Limb (tissue), 2 donors: ENCODE measurements at regions not wholly inside any gene's neighbourhood (a gene's known extent, or its start where the extent isn't known, plus 50 kb on each side); places are given as distances from the start of the nearest gene placed in this dataset.
"Not testable (repeated sequence)": the region's sequence is repeated elsewhere in the genome, so short reads cannot be mapped to it uniquely, and the experiment has no call there.

Experiments
- DNase-seq, 2 donors: peaks; one replicate each; pipeline ENCODE4 v3.0.0-alpha.2; 2016; ENCODE audit errors: extremely low spot score in 2 of 2

DNA sequence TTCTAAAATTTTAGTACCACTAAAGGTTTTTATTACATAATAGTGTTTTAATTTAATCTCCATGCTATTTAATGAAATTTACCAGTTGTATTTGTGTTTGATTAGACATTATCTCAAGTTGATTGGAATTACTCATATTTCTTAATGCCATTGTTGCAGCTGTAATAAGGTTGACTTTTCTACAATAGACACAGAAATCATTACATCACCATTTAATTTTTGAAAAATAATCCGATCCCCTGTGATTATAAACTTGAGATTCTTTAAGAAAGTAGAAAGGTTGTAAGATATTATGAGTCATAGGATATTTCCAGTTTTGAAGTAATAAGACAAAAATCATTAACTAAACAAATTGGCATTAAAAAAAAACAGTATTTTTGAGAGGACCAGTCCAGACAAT is 161.4 kb downstream of the PRL start:
- DNase-seq = no peak

DNA sequence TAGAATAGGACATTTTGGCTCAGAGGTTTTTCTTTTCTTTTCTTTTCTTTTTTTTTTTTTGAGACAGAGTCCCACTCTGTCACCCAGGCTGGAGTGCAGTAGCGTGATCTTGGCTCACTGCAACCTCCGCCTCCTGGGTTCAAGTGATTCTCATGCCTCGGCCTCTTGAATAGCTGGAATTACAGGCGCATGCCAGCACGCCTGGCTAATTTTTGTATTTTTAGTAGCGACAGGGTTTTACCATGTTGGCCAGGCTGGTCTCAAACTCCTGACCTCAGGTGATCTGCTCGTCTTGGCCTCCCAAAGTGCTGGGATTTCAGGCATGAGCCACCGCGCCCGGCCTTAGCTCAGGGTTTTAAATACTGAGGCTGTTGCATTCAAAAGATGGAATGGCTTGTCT is 156.1 kb downstream of the PRL start:
- DNase-seq = not testable (repeated sequence)

DNA sequence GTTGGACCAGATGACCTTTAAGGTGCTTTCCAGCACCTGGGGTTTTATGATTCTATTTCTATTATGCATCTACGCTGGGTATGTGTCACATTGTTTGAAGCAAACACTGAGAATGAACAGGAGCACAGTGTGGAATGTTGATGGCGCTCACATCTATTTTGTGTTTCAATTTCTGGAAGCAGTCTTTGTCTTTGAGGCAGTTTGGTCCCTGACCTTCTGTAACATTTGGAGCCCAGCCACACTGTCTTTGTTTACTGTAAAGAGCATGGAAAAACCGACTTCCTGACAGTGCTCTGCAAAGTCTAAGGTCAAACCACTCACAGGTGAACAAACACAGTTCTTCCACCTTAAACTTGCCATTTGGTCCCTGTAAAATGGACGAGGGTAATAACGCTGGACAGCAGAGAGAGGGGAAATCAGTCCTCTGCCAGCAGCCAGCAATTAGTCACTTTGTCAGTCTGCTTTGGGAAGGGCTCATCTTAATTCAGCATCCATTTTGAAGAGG is 155.5 kb downstream of the PRL start:
- DNase-seq = no peak

DNA sequence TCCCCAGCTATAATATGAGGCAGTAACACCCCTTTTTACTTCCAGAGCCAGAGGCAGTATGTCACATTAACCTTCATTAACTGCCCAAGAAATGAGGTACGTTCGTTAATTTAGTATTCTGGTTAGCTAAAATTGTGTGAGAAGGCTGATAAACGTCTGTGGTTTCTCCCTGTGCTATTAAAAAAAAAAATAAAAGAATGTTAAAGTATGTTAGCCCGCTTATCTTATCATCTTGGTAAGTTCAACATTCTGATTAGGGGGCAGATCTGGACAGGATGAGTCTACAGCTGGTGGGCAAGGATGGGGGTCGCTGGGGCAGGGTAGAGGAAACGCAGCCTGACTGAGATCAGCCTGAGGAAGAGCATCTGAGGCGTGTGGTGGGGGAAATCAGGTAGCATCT is 154.0 kb downstream of the PRL start:
- no peak for DNase-seq

DNA sequence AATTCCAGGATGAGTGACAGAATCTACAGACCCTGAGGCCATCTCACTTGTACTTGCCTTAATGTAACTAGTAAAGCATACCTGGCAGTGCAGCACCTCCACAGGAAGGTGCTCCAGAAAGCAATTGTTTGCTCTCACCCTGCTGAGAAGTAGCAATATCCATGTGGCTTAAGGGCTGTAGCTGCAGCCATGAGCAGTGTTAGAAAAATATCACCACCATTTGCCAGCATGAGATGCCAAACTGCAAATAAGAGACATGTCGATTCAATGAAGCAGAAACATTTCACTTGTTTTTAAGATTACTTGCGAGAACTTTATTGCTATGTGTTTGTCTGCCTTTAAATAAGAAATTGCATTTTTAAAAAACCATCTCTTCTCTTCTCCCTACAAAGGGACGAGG is 151.5 kb downstream of the PRL start:
- DNase-seq = no peak

DNA sequence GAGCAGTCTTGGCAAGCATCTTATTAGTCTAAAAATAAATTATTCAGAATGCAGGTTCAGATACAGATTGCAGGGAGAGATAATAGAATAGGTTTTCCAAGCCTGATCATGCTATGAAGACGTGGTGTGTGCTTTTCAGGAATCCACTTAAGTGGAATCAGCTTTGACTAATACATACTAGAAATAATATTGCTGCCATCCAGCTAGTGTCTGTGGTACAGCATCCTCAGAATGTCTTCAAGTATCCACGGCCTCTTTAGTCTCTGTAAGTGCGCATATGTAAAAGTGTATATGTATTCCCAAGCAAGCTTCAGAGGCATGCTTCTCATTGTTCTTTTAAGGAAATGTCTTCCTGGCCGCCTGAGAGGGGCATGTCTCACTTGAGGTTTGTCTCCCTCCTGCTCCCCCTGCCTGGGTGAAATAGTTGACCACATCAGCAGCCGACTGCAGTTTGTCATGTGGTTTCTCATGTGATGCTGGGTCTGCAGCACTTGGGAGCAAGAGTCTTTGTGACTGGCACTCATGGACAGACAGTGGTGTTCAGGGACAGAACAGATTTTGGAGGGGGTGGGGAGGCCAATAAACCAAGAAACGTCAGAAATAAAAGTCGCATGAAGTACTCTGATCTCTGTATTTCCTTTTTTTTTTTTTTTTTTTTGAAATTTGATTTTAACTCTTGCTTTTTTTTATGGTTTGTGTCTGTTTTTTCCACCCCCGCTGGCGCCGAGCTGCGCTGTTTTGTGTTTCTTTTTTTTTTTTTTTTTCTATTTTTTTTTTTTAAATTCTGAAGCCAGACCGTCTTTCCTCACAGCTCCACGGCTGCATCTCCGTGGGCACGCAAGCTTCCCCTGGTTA is 150.8 kb downstream of the PRL start:
- DNase-seq = peak; percentile 70 to 81

DNA sequence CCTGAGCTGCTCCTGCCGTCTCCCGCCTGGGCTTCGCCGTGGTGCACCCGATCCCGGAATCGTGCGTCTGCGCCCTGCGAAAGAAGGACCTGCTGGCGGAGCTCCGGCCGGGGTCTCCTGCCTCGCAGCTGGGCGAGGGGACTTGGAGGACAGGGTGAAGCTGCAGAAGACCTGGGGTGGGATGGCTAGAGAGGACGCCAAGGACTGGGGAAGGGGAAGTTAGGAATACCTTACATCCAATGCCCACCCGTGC is 150.2 kb downstream of the PRL start:
- peak in 1 of 2 donors; percentile 56 for DNase-seq

DNA sequence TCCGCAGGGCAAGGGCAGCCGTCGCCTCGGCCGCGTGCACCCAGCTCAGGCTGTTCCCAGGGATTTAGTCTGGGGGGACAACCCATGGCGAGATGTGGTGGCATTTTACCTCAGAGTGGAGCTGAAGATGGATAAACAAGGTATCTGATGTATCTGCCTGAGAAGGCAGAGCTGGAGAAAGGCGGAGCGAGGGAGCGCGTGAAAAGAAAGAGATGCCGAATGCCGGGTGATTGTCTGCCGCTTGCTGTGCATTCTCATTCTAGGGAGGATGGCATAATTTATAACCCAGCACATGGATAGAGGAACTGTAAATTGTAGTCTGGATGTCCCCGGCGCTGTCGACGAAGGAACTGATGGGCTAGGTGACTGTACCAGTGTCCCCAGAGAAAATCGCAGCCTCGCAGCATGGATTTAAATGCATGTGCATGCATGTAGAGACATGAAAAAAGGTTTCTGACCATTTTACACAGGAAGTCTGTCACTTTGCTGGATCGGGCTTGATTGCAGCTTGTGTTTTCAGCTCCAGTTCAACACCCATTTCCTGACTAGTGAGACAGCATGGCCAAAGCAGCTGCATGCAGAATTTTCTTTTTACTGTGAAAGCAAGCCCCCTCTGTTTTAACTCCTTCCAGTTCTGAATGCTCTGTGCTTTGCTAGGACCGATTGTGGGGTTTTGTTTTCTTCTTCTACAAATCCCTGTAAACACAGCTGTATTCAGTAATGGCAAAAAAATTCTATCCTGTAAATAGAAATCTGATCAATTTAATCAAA is 149.7 kb downstream of the PRL start:
- peak; percentile 63 to 73 for DNase-seq

DNA sequence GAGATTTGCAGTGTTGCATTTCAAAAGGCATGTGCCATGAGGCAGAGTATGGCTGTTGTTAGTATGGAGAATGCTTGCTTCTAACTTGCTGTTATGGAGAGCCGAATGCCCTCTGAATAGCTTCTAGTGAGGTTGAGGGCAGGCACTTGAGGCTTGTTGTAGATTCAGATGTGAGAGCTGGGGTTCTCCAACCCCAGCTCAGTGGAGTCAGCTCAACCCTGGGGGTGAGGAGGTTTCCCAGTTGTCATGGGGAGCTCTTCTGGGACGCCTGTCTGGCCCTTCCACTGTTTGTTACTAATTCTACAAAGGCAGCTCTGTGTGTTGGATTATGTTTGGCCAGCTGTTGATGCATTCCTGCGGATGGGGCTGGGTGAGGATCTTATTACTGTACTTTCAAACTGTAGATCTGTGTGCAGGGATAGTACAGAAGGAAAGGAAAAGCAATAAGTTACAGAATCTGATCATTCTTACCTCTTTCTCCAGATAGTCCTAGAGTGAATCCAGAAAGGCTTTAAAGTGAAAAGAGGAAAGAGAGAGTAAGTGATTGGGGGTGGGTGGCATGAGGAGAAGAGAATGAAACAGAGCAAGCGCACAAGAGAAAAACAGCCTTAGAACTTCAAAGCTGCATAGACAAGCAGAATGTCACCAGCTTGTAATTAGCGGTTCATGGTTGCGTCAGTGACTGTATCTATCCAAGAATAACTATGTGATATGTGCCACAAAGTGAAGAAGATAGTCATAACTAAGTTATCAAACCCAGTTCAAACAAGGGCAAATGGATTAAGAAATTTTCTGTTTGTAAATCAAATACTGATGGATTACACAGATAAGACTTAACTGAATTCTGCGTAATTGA is 148.7 kb downstream of the PRL start:
- DNase-seq = peak; percentile 82 to 90

DNA sequence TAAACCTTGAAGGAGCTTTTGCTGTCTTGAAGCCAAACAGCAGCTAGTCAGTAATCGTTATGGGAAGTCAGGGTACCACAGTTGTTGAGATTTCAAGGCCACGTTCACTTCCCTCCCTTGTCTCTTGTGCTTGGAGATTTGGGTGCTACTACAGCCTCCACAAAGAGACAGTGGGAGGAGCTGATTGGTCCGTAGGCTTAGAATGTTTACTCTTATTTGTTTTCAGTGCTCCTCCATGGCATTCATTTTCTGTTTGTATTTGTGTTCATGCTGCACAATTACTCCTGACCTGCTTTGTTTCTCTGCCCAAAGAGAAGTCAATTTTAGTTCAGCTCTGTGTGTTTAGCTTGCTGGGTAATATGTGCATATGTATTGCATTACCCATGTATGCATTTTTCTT is 147.7 kb downstream of the PRL start:
- peak; percentile 30 to 40 for DNase-seq

DNA sequence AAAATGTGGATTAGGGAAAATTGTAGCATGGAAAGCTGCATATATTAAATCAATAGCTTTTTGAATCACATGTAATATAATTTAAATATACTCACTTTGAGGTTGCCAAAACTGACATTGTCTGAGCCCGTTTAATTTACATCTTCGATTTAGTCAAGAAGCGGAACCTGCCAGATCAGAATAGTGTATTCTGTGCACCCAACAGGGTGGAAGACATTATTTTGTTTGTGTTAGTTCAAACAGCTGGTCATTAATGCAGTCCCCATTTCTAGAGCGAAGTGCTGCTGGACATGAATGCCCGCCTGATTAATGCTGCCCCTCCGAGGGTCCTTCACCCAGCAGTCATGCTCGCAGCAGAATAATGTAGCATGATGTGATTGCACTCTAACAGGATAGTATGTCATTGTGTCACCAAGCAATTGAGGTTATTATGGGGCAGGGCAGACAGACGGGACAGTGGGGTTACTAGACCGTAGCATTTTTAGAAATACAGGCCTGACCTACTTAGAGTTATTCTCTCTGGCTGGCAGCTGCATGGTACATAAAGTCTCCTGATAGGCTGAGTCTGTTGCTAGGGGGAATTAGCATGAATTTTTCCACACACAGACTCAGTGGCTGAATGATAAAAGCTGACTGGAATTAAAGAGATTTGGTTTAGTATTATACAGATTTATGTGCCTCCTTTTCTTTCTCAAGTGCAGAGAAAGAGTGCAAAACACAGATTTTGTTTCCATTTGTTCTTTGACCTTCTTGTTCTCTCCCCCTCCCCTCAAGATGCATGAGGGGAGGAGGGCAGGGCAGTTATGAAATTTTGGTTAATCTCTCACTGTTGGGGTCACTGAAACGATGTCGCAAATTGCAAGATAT is 147.1 kb downstream of the PRL start:
- DNase-seq = peak; percentile 59 to 76

DNA sequence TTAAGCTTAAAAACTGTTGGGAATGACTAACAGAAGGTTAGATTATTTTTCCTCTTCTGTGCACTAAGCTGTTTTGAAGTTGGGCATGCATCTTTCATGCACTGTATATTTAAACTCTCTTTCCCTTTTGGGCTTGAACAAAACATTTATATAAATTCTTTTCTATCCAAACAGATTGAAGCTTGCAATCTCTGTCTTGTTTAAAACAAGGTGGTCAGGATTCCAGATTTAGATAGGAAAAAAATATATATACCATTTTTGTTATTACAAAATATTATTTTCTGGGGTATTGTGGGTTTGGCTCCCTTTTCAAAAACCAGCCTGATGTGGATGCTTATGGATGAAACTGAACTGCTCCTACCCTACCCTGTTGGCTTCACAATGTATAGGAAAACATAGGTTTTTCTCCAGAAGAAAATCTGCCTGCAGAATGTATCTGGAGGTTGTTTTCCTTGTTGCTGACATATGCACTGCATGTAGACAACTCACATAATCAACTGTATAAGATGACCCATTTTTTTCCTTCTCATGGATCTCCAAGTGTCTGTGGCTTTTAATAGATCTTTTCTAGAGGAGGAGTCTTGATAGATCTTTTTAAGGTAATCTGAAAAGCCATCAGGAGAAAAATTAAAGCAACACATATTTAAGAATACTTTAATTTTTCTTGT is 146.3 kb downstream of the PRL start:
- DNase-seq = no peak

DNA sequence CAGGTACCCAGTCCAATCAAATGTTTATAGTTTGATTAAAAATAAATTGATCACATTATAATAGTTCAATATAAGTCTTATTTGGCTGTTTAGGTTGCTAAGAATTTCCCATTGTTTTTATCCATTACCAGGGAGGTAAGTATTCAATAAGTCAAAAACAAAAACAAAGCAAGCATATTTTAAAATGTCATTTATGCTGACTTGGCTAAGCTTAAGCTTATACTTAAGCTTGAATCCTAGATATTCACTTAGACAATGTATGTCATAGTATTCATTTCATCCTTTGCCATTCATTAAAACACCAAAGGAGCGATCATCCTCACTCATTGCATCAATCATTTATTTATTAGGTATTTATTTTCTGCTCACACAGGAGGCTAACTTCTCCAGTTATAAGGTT is 144.9 kb downstream of the PRL start:
- no peak for DNase-seq

DNA sequence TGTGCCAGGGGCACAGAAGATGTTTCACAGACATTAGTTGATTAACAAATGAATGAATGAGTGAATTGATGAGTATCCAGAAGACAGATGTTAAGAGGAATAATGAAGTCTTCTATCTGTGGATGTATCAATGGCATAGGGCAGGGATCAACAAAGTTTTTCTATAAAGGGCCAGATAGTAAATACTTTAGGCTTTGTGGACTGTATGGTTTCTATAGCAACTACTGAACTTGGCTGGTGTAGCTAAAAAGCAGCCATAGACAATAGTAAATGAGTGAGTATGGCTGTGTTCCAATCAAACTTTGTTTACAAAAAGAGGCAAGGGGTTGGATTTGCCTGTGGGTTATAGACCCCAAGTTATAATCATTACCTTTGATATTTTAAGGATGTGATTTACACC is 144.0 kb downstream of the PRL start:
- DNase-seq = no peak

DNA sequence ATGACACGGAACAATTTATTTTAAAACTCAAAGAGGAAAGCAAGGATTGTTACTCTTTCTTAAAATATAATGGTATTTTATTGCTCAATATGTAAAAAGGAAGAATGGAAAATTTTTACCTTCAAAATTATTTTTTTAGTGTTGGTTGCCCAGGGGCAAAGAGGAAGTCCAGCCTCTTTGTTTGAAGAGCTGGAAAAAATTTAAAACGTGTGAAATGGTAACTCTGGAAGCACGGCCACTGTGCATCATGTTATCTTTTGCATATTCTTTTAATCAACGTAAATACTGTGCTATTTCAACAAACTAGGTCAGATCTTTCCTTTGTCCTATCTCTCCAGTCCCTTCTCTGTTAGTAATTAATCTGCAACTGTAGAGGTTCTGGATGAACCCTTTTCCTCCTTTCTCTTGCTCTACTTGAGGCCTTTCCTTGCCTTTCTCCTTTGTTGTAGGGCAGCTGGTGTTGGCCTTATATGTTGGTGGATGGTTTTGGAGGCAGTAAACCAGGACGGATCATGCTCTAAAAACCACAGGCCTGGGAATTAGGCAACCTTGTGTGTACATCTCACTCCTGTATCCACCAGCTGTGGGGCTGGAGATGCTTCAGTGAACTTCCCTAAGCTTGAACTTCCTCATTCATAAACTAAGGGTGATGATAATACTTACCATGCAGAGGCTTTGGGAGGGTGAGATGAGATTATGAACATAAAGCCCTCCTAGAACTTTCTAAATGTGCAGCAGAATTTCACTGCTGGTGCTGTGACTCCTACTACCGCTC is 143.3 kb downstream of the PRL start:
- no peak for DNase-seq

DNA sequence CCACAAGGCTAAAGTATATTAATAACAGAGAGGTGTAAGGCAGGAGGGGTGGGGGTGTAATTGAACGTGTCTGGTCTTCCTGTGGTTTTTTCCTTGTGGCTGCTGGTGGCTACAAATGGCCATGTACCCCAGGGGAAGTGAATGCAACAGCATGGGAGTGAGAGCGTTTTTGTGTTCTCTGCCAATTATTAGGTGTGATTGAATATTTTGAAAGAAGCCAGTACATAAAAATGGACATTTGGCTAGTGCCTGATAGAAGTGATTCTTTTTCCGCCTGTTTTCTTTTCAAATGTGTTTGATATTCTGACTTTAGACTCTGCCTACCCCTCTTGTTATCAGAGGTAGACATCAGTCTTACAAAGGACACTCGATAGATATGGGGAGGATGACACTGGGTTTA is 141.3 kb downstream of the PRL start:
- no peak for DNase-seq

DNA sequence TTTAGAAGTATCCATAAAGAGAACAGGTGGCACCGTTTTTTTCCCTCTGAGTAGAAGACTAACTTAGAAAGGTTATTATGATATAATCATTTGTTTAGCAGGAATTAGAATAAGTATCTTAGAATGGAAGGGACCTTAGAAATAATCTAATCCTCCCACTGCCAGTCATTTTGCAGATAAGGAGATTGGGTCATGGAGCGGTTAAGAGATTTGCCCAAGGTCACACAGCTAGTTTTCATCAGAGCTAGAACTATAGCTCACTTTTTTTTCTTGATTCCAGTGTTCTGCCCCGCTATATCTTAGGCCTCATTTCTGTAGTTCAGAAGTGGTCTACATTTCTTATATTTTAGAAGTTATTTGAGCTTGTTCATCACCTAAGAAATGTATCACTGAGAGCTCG is 139.6 kb downstream of the PRL start:
- DNase-seq = no peak

DNA sequence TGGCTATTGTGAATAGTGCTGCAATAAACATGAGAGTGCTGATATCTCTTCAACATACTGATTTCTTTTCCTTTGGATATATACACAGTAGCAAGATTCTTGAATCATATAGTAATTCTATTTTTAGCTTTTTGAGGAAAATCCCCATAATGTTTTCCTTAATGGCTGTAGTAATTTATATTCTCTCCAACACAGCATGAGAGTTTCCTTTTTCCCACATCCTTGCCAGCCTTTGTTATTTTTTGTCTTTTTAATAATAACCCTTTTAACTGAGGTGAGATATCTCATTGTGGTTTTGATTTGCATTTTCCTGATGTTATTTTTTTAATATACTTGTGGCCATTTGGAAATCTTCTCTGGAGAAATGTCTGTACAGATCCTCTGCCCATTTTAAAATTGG is 132.6 kb downstream of the PRL start:
- DNase-seq = no peak

DNA sequence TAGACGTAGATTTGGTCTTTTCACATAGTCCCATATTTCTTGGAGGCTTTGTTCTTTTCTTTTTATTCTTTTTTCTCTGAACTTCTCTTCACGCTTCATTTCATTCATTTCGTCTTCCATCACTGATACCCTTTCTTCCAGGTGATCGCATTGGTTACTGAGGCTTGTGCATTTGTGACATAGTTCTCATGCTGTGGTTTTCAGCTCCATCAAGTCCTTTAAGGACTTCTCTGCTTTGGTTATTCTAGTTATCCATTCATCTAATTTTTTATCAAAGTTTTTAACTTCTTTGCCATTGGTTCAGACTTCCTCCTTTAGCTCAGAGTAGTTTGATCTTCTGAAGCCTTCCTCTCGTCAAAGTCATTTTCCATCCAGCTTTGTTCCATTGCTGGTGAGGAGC is 125.8 kb downstream of the PRL start:
- not testable (repeated sequence) for DNase-seq

DNA sequence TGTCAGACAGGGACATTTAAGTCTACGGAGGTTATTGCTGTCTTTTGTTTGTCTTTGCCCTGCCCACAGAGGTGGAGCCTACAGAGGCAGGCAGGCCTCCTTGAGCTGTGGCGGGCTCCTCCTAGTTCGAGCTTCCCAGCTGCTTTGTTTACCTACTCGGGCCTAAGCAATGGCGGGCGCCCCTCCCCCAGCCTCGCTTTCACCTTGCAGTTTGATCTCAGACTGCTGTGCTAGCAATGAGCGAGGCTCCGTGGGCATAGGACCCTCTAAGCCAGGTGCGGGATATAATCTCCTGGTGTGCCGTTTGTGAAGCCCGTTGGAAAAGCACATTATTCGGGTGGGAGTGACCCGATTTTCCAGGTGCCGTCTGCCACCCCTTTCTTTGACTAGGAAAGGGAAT is 125.0 kb downstream of the PRL start:
- not testable (repeated sequence) for DNase-seq
